ENCODE measurements at regions not wholly inside any gene's neighbourhood (a gene's known extent, or its start where the extent isn't known, plus 50 kb on each side); places are given as distances from the start of the nearest gene placed in this dataset.

DNA sequence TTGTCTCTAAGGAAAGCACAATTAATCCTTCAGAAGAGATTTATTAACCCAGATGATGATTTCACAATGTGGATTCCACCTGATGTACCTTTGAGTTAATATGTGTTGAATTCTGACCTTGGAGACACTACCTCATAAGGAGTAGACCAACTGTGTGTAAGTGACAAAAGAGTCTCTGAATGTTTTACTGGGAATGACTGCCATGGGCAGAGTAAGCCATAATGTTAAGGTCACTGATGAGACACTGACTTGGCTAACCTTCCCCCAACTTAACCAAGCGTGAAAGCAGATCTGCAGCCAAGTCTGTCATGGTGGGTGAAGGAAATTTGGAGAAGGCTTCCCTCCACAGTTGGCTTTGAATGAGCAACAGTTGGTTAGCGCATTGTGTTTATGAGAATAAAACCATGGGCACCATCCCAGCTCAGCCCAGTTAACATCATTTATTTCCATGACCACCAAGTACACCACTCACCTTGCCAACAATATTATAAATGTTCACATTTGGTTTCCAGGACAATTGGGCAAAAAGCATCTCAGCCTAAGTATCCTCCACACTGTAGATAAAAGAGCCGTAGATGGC, 618.5 kb downstream of the KCNJ2 start:
- H3K9me3 ChIP-seq (ENCODE audit: control insufficient read depth, low read depth, low read length): no peaks in the 10 kb centered on the region
- no peaks in the 10 kb centered on the region for H3K36me3 ChIP-seq (ENCODE audit: control insufficient read depth in 2 of 2, extremely low read depth in 1 of 2, insufficient read depth in 2 of 2, low read length in 2 of 2)
- no peaks in the 10 kb centered on the region for H3K79me2 ChIP-seq (ENCODE audit: control insufficient read depth, insufficient read depth, low read length)
- FAIRE-seq (no peak), DNase-seq (ENCODE audit: low read depth, low spot score) (no peak)
- no peaks in the 10 kb centered on the region for H3K4me1 ChIP-seq (ENCODE audit: control insufficient read depth, extremely low read depth, insufficient read depth, low read length)
- no peaks in the 10 kb centered on the region for H4K20me1 ChIP-seq (ENCODE audit: control insufficient read depth, extremely low read depth, insufficient read depth, low read length)
- no peak overlapping the region for H3K9ac ChIP-seq (ENCODE audit: control insufficient read depth, extremely low read depth, insufficient read depth, low read length)
- H3K27ac ChIP-seq (ENCODE audit: control insufficient read depth, insufficient read depth, low read length): no peak overlapping the region
- TF ChIP-seq, protein P1, sequence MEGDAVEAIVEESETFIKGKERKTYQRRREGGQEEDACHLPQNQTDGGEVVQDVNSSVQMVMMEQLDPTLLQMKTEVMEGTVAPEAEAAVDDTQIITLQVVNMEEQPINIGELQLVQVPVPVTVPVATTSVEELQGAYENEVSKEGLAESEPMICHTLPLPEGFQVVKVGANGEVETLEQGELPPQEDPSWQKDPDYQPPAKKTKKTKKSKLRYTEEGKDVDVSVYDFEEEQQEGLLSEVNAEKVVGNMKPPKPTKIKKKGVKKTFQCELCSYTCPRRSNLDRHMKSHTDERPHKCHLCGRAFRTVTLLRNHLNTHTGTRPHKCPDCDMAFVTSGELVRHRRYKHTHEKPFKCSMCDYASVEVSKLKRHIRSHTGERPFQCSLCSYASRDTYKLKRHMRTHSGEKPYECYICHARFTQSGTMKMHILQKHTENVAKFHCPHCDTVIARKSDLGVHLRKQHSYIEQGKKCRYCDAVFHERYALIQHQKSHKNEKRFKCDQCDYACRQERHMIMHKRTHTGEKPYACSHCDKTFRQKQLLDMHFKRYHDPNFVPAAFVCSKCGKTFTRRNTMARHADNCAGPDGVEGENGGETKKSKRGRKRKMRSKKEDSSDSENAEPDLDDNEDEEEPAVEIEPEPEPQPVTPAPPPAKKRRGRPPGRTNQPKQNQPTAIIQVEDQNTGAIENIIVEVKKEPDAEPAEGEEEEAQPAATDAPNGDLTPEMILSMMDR (optimal IDR thresholded peaks at IDR 0.05 in 1 of 3, IDR thresholded peaks at IDR 0.05 in 1 of 3, conservative IDR thresholded peaks at IDR 0.05 in 1 of 3; ENCODE audit: extremely low read depth in 1 of 3, insufficient read depth in 2 of 3, low read length in 3 of 3): no peak
- no peak for TF ChIP-seq EZH2 (IDR thresholded peaks at IDR 0.05; ENCODE audit: low read length)
- no peaks in the 10 kb centered on the region for H3K27me3 ChIP-seq (ENCODE audit: control insufficient read depth, extremely low read depth, insufficient read depth, low read length)
- dilution Hi-C loops (cut with MboI; ENCODE audit: extremely low pct_ligation_motif_present, low sequenced_read_pairs): no loop called here
- H3K4me3 ChIP-seq (ENCODE audit: control insufficient read depth in 2 of 3, extremely low read depth in 1 of 3, insufficient read depth in 2 of 3, low read depth in 1 of 3, low read length in 3 of 3): no peak overlapping the region
- no peak overlapping the region for H3K4me2 ChIP-seq (ENCODE audit: control insufficient read depth, extremely low read depth, insufficient read depth, low read depth, low read length)
- no peaks in the 10 kb centered on the region for H3K9me1 ChIP-seq (ENCODE audit: control insufficient read depth, extremely low read depth, insufficient read depth, low read length)
- H2AFZ ChIP-seq (ENCODE audit: control insufficient read depth, low read length): no peak overlapping the region

DNA sequence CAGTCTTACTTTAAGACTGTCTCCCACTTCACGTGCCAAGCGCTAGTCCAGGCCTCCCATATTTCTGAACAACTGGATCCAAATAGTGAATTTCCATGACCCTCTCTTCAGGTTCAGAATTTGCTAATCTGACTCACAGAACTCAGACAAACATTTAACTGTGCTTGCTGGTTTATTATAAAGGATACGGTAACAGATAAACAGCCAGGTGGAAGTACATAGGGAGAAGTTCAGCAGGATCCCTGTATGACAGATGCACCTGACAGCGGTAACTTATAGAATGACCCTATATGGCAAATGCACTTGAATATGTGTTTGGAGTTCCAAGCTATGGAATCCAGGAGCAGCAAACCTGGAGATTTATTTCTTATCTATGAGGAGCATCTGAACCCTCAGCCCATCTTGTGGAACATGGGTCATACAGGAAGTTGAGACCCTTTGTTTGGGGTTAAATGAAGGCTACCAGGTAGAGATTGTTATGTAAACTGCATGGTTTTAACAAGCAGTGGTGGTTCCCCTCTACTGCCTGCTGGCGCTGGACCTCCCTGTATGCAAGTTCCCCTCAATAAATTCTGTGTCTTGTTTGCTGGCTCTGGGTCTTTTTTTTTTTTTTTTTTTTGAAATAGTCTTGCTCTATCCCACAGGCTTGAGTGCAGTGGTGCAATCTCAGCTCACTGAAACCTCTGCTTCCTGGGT, 622.6 kb downstream of the KCNJ2 start:
- Histone ChIP-seq H3K36me3 (ENCODE audit: control insufficient read depth in 2 of 2, extremely low read depth in 1 of 2, insufficient read depth in 2 of 2, low read length in 2 of 2) (no peaks in the 10 kb centered on the region), H3K27me3 (ENCODE audit: control insufficient read depth, extremely low read depth, insufficient read depth, low read length) (no peaks in the 10 kb centered on the region), H3K4me3 (ENCODE audit: control insufficient read depth in 2 of 3, extremely low read depth in 1 of 3, insufficient read depth in 2 of 3, low read depth in 1 of 3, low read length in 3 of 3) (no peak overlapping the region), H3K4me2 (ENCODE audit: control insufficient read depth, extremely low read depth, insufficient read depth, low read depth, low read length) (no peak overlapping the region), H2AFZ (ENCODE audit: control insufficient read depth, low read length) (no peak overlapping the region), H3K27ac (ENCODE audit: control insufficient read depth, insufficient read depth, low read length) (no peak overlapping the region), H3K79me2 (ENCODE audit: control insufficient read depth, insufficient read depth, low read length) (no peaks in the 10 kb centered on the region), H3K9me1 (ENCODE audit: control insufficient read depth, extremely low read depth, insufficient read depth, low read length) (no peaks in the 10 kb centered on the region), H3K4me1 (ENCODE audit: control insufficient read depth, extremely low read depth, insufficient read depth, low read length) (no peaks in the 10 kb centered on the region), H3K9me3 (ENCODE audit: control insufficient read depth, low read depth, low read length) (no peaks in the 10 kb centered on the region), H3K9ac (ENCODE audit: control insufficient read depth, extremely low read depth, insufficient read depth, low read length) (no peak overlapping the region), H4K20me1 (ENCODE audit: control insufficient read depth, extremely low read depth, insufficient read depth, low read length) (no peaks in the 10 kb centered on the region)
- DNase-seq (ENCODE audit: low read depth, low spot score): no peak
- dilution Hi-C loops (cut with MboI; ENCODE audit: extremely low pct_ligation_motif_present, low sequenced_read_pairs): no loop called here
- no peak for FAIRE-seq
- TF ChIP-seq, protein P1 (optimal IDR thresholded peaks at IDR 0.05 in 1 of 3, IDR thresholded peaks at IDR 0.05 in 1 of 3, conservative IDR thresholded peaks at IDR 0.05 in 1 of 3; ENCODE audit: extremely low read depth in 1 of 3, insufficient read depth in 2 of 3, low read length in 3 of 3): no peak
- no peak for TF ChIP-seq EZH2 (IDR thresholded peaks at IDR 0.05; ENCODE audit: low read length)

All from keratinocyte (primary cell).